Loucy (cell line): ENCODE measurements at regions not wholly inside any gene's neighbourhood (a gene's known extent, or its start where the extent isn't known, plus 50 kb on each side); places are given as distances from the start of the nearest gene placed in this dataset.

ENCODE experiments used
- H2AFZ ChIP-seq: fragments of 200-600 bp; sonication (generic); 2 replicates; pipeline ENCODE4 v1.6.0; 2016; ENCODE audit warnings: antibody characterized with exemption, mild to moderate bottlenecking, low read length, moderate library complexity
- H3F3A ChIP-seq: fragments of 200-600 bp; 2 replicates; pipeline ENCODE4 v1.6.0; 2016; ENCODE audit warnings: antibody characterized with exemption, low read depth, mild to moderate bottlenecking
- H3K27me3 ChIP-seq: fragments of 200-600 bp; sonication (generic); 2 replicates; pipeline ENCODE4 v1.6.1; 2014; ENCODE audit warnings: low read length, mild to moderate bottlenecking; ENCODE audit not compliant: insufficient read depth, poor library complexity, severe bottlenecking
- H3K36me3 ChIP-seq: fragments of 200-600 bp; sonication (generic); 2 replicates; pipeline ENCODE4 v1.6.1; 2016; ENCODE audit warnings: low read length; ENCODE audit not compliant: insufficient read depth
- H3K4me1 ChIP-seq: fragments of 200-600 bp; sonication (generic); 2 replicates; pipeline ENCODE4 v1.5.1; 2014; ENCODE audit warnings: low read length, mild to moderate bottlenecking; ENCODE audit not compliant: insufficient read depth, poor library complexity, severe bottlenecking
- H3K4me2 ChIP-seq: fragments of 200-600 bp; sonication (generic); 2 replicates; pipeline ENCODE4 v1.6.0; 2014; ENCODE audit warnings: antibody characterized with exemption, low read length, low read depth, mild to moderate bottlenecking; ENCODE audit not compliant: poor library complexity, severe bottlenecking
- H3K4me3 ChIP-seq: fragments of 200-600 bp; sonication (generic); 2 replicates; pipeline ENCODE4 v1.5.1; 2014; ENCODE audit warnings: low read length, mild to moderate bottlenecking, mixed read lengths; ENCODE audit not compliant: poor library complexity, severe bottlenecking
- H3K79me2 ChIP-seq: fragments of 200-600 bp; sonication (generic); 2 replicates; pipeline ENCODE4 v1.6.1; 2014; ENCODE audit warnings: low read length; ENCODE audit not compliant: insufficient read depth
- H3K9ac ChIP-seq: fragments of 200-600 bp; sonication (generic); 2 replicates; pipeline ENCODE4 v1.6.0; 2014; ENCODE audit warnings: mild to moderate bottlenecking, low read depth, low read length, moderate library complexity; ENCODE audit not compliant: poor library complexity, severe bottlenecking
- H3K9me2 ChIP-seq: fragments of 200-600 bp; sonication (generic); replicated peaks from 2 replicates; pipeline ENCODE4 v1.6.1; 2016; ENCODE audit warnings: low read depth, low read length, mixed read lengths
- H3K9me3 ChIP-seq: fragments of 200-600 bp; sonication (generic); 2 replicates; pipeline ENCODE4 v1.6.1; 2014; ENCODE audit warnings: mild to moderate bottlenecking, antibody characterized with exemption, low read length, low read depth; ENCODE audit not compliant: insufficient read depth
- H4K20me1 ChIP-seq: fragments of 200-600 bp; sonication (generic); 2 replicates; pipeline ENCODE4 v1.6.0; 2014; ENCODE audit warnings: antibody characterized with exemption, low read length, mild to moderate bottlenecking; ENCODE audit not compliant: insufficient read depth, poor library complexity, severe bottlenecking
- EZH2phosphoT487 ChIP-seq: fragments of 200-600 bp; IDR thresholded peaks from 2 replicates; pipeline ENCODE4 v1.6.1; 2018; ENCODE audit warnings: antibody characterized with exemption, mild to moderate bottlenecking, moderate library complexity, borderline replicate concordance
- TF ChIP-seq, protein P1 (sequence below): fragments of 200-600 bp; sonication (generic); conservative IDR thresholded peaks from 2 replicates; pipeline ENCODE4 v1.5.1; 2014; ENCODE audit warnings: mild to moderate bottlenecking, antibody characterized with exemption, low read length

GRCh38 chr2:18423636-18424035, 136.8 kb downstream of the RDH14 start:
- H3F3A ChIP-seq: no peaks in the 10 kb centered on the region
- H2AFZ ChIP-seq: no peak overlapping the region
- no peaks in the 10 kb centered on the region for H3K27me3 ChIP-seq
- no peaks in the 10 kb centered on the region for H4K20me1 ChIP-seq
- H3K9me2 ChIP-seq: no peaks in the 10 kb centered on the region
- no peaks in the 10 kb centered on the region for H3K79me2 ChIP-seq
- H3K4me3 ChIP-seq: no peak overlapping the region
- no peaks in the 10 kb centered on the region for H3K36me3 ChIP-seq
- no peak overlapping the region for H3K4me2 ChIP-seq
- H3K9me3 ChIP-seq: no peaks in the 10 kb centered on the region
- H3K9ac ChIP-seq: no peak overlapping the region
- TF ChIP-seq, protein P1, sequence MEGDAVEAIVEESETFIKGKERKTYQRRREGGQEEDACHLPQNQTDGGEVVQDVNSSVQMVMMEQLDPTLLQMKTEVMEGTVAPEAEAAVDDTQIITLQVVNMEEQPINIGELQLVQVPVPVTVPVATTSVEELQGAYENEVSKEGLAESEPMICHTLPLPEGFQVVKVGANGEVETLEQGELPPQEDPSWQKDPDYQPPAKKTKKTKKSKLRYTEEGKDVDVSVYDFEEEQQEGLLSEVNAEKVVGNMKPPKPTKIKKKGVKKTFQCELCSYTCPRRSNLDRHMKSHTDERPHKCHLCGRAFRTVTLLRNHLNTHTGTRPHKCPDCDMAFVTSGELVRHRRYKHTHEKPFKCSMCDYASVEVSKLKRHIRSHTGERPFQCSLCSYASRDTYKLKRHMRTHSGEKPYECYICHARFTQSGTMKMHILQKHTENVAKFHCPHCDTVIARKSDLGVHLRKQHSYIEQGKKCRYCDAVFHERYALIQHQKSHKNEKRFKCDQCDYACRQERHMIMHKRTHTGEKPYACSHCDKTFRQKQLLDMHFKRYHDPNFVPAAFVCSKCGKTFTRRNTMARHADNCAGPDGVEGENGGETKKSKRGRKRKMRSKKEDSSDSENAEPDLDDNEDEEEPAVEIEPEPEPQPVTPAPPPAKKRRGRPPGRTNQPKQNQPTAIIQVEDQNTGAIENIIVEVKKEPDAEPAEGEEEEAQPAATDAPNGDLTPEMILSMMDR: no peak
- no peak for TF ChIP-seq EZH2phosphoT487
- H3K4me1 ChIP-seq: no peaks in the 10 kb centered on the region

DNA sequence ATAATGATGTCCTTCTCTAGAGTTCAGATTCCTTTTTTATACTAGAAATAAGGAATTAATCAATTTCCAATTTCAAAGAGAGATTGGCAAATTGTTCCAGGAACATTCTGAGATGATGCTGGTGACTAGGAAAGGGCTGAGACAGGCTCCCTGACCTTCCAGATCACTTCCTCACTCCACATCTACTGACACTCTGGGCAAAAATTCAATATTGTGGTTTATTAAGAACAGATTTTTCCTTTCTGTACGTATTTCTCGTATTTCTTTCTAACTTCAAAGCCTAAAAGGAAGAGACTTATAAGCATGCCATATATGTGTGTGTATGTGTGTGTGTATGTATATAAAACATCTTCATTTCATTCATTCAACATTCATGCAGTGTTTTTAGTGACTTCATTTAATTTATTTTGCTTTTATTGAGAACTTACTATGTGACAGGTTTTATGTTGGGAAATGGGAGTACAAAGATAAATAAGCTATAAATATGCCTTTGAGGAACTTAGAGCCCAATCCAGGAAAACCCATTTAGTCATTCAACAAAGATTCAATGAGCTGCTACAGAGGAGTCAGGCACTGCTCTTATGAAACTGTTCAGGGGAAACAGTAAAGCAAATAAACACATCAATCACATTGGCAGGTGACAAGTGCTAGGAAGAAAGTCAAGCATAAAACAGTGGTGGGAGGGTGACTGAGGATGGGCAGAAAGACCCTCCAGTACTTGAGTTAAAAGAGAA, 137.9 kb downstream of the RDH14 start:
- Histone ChIP-seq H3K9me2 (no peaks in the 10 kb centered on the region), H3F3A (no peaks in the 10 kb centered on the region), H3K4me1 (no peaks in the 10 kb centered on the region), H2AFZ (no peak overlapping the region), H3K9ac (no peak overlapping the region), H3K4me3 (no peak overlapping the region), H3K27me3 (no peaks in the 10 kb centered on the region), H3K4me2 (no peak overlapping the region), H3K79me2 (no peaks in the 10 kb centered on the region), H3K9me3 (no peaks in the 10 kb centered on the region), H4K20me1 (no peaks in the 10 kb centered on the region), H3K36me3 (no peaks in the 10 kb centered on the region)
- no peak for TF ChIP-seq EZH2phosphoT487
- TF ChIP-seq, protein P1: no peak

DNA sequence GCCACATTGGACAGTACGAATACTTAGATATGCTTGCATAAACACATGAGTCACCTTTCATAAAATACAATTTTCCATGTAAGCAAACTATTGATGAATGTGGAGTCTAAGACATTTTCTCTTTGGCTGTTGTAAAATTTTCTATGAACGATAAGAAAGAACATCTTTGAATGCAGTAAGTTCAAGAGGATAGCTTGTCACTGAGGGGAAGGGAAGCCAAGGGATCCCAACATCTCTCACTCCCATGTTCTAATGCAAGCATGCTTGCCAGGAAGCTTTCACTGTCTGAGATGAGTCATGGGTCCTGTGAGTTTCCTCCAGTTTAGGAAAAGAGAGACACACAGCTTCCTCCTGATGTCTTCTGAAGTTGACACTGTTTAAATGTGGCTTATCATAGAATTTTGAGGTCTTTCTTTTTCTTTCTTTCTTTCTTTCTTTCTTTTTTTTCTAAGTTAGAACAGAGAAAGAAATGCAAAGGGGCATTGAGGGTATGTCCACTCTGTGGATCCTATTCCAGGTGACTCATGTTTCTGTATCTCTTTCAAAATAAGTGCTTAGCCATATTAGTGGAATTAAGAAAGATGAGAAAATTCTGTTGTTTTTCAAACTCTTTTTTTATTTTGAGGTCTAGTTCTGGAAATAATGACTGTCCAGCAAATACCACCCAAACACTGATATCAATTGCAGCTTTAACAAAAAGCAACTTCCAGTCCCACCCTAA, 146.6 kb downstream of the RDH14 start:
- Histone ChIP-seq H3K4me3 (no peak overlapping the region), H3K9me2 (no peaks in the 10 kb centered on the region), H3K9ac (no peak overlapping the region), H4K20me1 (no peaks in the 10 kb centered on the region), H3K79me2 (no peaks in the 10 kb centered on the region), H3K9me3 (no peaks in the 10 kb centered on the region), H3K4me1 (no peaks in the 10 kb centered on the region), H2AFZ (no peak overlapping the region), H3K4me2 (no peak overlapping the region), H3F3A (no peaks in the 10 kb centered on the region), H3K27me3 (no peaks in the 10 kb centered on the region), H3K36me3 (no peaks in the 10 kb centered on the region)
- TF ChIP-seq EZH2phosphoT487: no peak
- TF ChIP-seq, protein P1: no peak
